Upper lobe of left lung (tissue), 4 donors: ENCODE measurements at regions not wholly inside any gene's neighbourhood (a gene's known extent, or its start where the extent isn't known, plus 50 kb on each side); places are given as distances from the start of the nearest gene placed in this dataset.

ENCODE experiments used
- EP300 ChIP-seq, 4 donors: sonication (generic); formaldehyde crosslinking; IDR thresholded peaks; one replicate each; pipeline ENCODE4 v1.5.1; 2017; ENCODE audit warnings: antibody characterized with exemption in 4 of 4, control low read depth in 2 of 4
- POLR2A ChIP-seq, 4 donors: fragments of 450-650 bp; IDR thresholded peaks; one replicate each; pipeline ENCODE4 v1.5.1; 2016 to 2017; ENCODE audit warnings: antibody characterized with exemption in 4 of 4, mild to moderate bottlenecking in 2 of 4
- POLR2AphosphoS5 ChIP-seq, 2 donors: sonication (generic); formaldehyde crosslinking; IDR thresholded peaks; one replicate each; pipeline ENCODE4 v1.5.1; 2017; ENCODE audit warnings: antibody characterized with exemption in 2 of 2
- TF ChIP-seq, protein P1 (sequence below), 6 experiments: fragments of 450-650 bp in 4 of 6; fragments of 200-600 bp in 2 of 6; sonication (generic) in 2 of 6; IDR thresholded peaks; one replicate each; pipeline ENCODE4 v1.5.1; 2016 to 2019; ENCODE audit warnings: antibody characterized with exemption in 6 of 6

DNA sequence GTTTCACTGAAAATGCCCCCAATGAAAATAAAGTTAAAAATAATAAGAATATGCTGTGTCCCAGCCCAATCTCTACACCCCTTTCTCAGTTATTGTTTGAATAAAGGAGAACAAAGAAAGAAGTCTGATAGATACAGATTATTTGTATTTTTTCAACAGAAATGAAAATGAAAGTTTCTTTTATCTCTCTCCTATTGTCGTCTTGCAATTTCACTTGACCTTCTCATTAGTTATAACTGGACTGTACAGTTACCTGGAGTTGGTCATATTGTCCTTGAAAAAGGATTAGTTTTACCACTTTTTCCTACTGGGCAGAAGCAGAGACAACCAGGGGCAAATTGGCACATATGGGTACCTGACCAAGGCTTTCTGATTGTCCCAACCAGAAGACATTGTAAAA lies 440.0 kb downstream of the PDCD6IP start:
- TF ChIP-seq, protein P1, sequence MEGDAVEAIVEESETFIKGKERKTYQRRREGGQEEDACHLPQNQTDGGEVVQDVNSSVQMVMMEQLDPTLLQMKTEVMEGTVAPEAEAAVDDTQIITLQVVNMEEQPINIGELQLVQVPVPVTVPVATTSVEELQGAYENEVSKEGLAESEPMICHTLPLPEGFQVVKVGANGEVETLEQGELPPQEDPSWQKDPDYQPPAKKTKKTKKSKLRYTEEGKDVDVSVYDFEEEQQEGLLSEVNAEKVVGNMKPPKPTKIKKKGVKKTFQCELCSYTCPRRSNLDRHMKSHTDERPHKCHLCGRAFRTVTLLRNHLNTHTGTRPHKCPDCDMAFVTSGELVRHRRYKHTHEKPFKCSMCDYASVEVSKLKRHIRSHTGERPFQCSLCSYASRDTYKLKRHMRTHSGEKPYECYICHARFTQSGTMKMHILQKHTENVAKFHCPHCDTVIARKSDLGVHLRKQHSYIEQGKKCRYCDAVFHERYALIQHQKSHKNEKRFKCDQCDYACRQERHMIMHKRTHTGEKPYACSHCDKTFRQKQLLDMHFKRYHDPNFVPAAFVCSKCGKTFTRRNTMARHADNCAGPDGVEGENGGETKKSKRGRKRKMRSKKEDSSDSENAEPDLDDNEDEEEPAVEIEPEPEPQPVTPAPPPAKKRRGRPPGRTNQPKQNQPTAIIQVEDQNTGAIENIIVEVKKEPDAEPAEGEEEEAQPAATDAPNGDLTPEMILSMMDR (IDR thresholded peaks at IDR 0.05) = no peak
- no peak for TF ChIP-seq EP300 (IDR thresholded peaks at IDR 0.05)
- TF ChIP-seq POLR2AphosphoS5 (IDR thresholded peaks at IDR 0.05) = no peak
- no peak for TF ChIP-seq POLR2A (IDR thresholded peaks at IDR 0.05)
